Testis (tissue), 2 donors: ENCODE measurements at regions not wholly inside any gene's neighbourhood (a gene's known extent, or its start where the extent isn't known, plus 50 kb on each side); places are given as distances from the start of the nearest gene placed in this dataset.

Experiments used
- DNase-seq: peaks from one replicate; pipeline ENCODE4 v3.0.0-alpha.2; 2019
- H3K27ac ChIP-seq, 2 donors: fragments of 200-600 bp; sonication (generic); one replicate each; pipeline ENCODE4 v1.5.1; 2019
- H3K27me3 ChIP-seq: fragments of 200-600 bp; sonication (generic); one replicate; pipeline ENCODE4 v1.5.1; 2019
- H3K36me3 ChIP-seq: fragments of 200-600 bp; sonication (generic); one replicate; pipeline ENCODE4 v1.5.1; 2017; ENCODE audit warnings: low read depth; ENCODE audit errors: missing control alignments
- H3K4me1 ChIP-seq: fragments of 200-600 bp; sonication (generic); one replicate; pipeline ENCODE4 v1.5.1; 2019
- H3K4me3 ChIP-seq, 2 donors: fragments of 200-600 bp; sonication (generic); one replicate each; pipeline ENCODE4 v1.5.1; 2017 to 2019
- H3K9me3 ChIP-seq: fragments of 200-600 bp; sonication (generic); one replicate; pipeline ENCODE4 v1.5.1; 2017
- CTCF ChIP-seq, 3 experiments: fragments of 450-650 bp in 2 of 3; fragments of 200-600 bp in 1 of 3; sonication (generic) in 1 of 3; IDR thresholded peaks; one replicate each; pipeline ENCODE4 v1.5.1; 2016 to 2019; ENCODE audit warnings: antibody characterized with exemption in 3 of 3, mild to moderate bottlenecking in 2 of 3, moderate library complexity in 1 of 3
- POLR2A ChIP-seq: fragments of 450-650 bp; IDR thresholded peaks from one replicate; pipeline ENCODE4 v1.6.1; 2017; ENCODE audit warnings: antibody characterized with exemption, mild to moderate bottlenecking, moderate library complexity
- WGBS, 2 donors: methylation state at CpG; one replicate each; pipeline ENCODE4 v1.1.5; 2018; 5-methylcytosine and 5-hydroxymethylcytosine counted together
- intact Hi-C: fragments of 100-400 bp; cut with DNase I; formaldehyde crosslinking; loops from one replicate; pipeline ENCODE4 v1.15.1; 2023; ENCODE audit warnings: low total_unique reads

GRCh38 chr9:3660936-3661335 is 135.1 kb upstream of the RFX3 start:
- Histone ChIP-seq H3K4me3 (no peak overlapping the region), H3K27me3 (no peaks in the 10 kb centered on the region), H3K27ac (no peak overlapping the region), H3K9me3 (no peaks in the 10 kb centered on the region), H3K36me3 (no peaks in the 10 kb centered on the region), H3K4me1 (no peaks in the 10 kb centered on the region)
- no peak for DNase-seq
- intact Hi-C loops = no loop called here
- TF ChIP-seq POLR2A (no peak), CTCF (IDR thresholded peaks at IDR 0.05) (no peak)
- 79 to 81% methylated on average over 1 of the region's 1 CpG for WGBS, 2 donors

DNA sequence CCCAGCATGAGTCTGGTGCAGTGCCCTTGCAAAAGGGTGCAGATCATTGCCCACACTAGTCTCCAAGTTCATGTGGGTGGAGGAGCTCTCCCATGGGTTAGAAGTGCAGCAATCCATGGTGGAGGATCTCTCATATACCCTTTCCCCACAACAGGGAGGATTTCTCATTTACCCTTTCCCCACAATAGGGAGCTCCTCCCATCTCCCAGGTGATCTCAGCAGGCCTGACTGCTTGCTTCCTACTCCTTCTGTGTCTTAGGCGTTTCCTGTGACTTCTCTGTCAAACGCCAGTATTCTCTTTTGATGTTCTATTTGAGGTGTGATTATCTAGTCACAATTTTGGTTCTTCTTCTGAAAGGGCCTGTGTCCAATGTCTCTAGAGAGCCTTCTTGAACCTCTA is 133.8 kb upstream of the RFX3 start:
- TF ChIP-seq POLR2A = no peak
- TF ChIP-seq CTCF (IDR thresholded peaks at IDR 0.05) = no peak
- H3K4me3 ChIP-seq = no peak overlapping the region
- H3K27me3 ChIP-seq = no peaks in the 10 kb centered on the region
- H3K27ac ChIP-seq = no peak overlapping the region
- no peak for DNase-seq
- no peaks in the 10 kb centered on the region for H3K36me3 ChIP-seq
- no peaks in the 10 kb centered on the region for H3K9me3 ChIP-seq
- intact Hi-C loops = no loop called here
- no peaks in the 10 kb centered on the region for H3K4me1 ChIP-seq
- 87 to 93% methylated on average over 2 of the region's 2 CpGs for WGBS, 2 donors

- H3K27me3 ChIP-seq = no peaks in the 10 kb centered on the region
- H3K27ac ChIP-seq = no peak overlapping the region
- no peak overlapping the region for H3K4me3 ChIP-seq
- WGBS, 2 donors = 93 to 100% methylated on average over 2 to 3 of the region's 3 CpGs
- no peaks in the 10 kb centered on the region for H3K36me3 ChIP-seq
- H3K9me3 ChIP-seq = no peaks in the 10 kb centered on the region
- no peaks in the 10 kb centered on the region for H3K4me1 ChIP-seq
- DNase-seq = no peak
- intact Hi-C loops = no loop called here
- TF ChIP-seq POLR2A (no peak), CTCF (IDR thresholded peaks at IDR 0.05) (no peak)
These were observed 133.2 kb upstream of the RFX3 start for GRCh38 chr9:3658964-3659363.

GRCh38 chr9:3656224-3656623 is 130.4 kb upstream of the RFX3 start:
- intact Hi-C loops = no loop called here
- H3K36me3 ChIP-seq = no peaks in the 10 kb centered on the region
- H3K27me3 ChIP-seq = no peaks in the 10 kb centered on the region
- no peak for DNase-seq
- no peak overlapping the region for H3K4me3 ChIP-seq
- no peaks in the 10 kb centered on the region for H3K9me3 ChIP-seq
- no peak for TF ChIP-seq CTCF (IDR thresholded peaks at IDR 0.05)
- TF ChIP-seq POLR2A = no peak
- no peaks in the 10 kb centered on the region for H3K4me1 ChIP-seq
- no peak overlapping the region for H3K27ac ChIP-seq
- WGBS, 2 donors = 92 to 96% methylated on average over 2 of the region's 2 CpGs

- no peak for TF ChIP-seq CTCF (IDR thresholded peaks at IDR 0.05)
- TF ChIP-seq POLR2A = no peak
- DNase-seq = no peak
- no peaks in the 10 kb centered on the region for H3K4me1 ChIP-seq
- H3K4me3 ChIP-seq = no peak overlapping the region
- H3K27ac ChIP-seq = no peak overlapping the region
- H3K36me3 ChIP-seq = no peaks in the 10 kb centered on the region
- intact Hi-C loops = no loop called here
- no peaks in the 10 kb centered on the region for H3K9me3 ChIP-seq
- WGBS, 2 donors = 62 to 73% methylated on average over 5 of the region's 5 CpGs
- H3K27me3 ChIP-seq = no peaks in the 10 kb centered on the region
These were observed 125.3 kb upstream of the RFX3 start for GRCh38 chr9:3650994-3651622.
